HCT116 (cell line): ENCODE measurements at regions not wholly inside any gene's neighbourhood (a gene's known extent, or its start where the extent isn't known, plus 50 kb on each side); places are given as distances from the start of the nearest gene placed in this dataset.
"Not testable (repeated sequence)": the region's sequence is repeated elsewhere in the genome, so short reads cannot be mapped to it uniquely, and the experiment has no call there.

Experiments
- ATAC-seq: fragments of 200-7000 bp; cut with Tn5 transposase; 2 replicates; pipeline ENCODE4 v1.9.1; 2020; ENCODE audit warnings: mild to moderate bottlenecking, moderate library complexity
- BruUV-seq: library from RNA; stranded (reverse); fragments of 400-500 nt; replicated peaks from 2 replicates; lab custom pipeline; 2021; lab: Mats Ljungman, UMichigan
- CTCF ChIA-PET: fragments of 300-600 bp; sonication (Branson Sonifier 250); formaldehyde crosslinking; loops from one replicate; lab custom pipeline; 2021; ENCODE audit warnings: antibody characterized with exemption; lab: Charles Lee
- POLR2A ChIA-PET: fragments of 300-600, 350-600 bp; sonication (Branson Sonifier 250); formaldehyde crosslinking; loops from one replicate; lab custom pipeline; 2021; ENCODE audit warnings: antibody characterized with exemption; lab: Charles Lee
- RAD21 ChIA-PET, 2 experiments: fragments of 300-600 bp; sonication (Branson Sonifier 250); formaldehyde crosslinking; loops; one replicate each; lab custom pipeline; 2023; ENCODE audit warnings: low total read pairs in 2 of 2; ENCODE audit not compliant: uncharacterized antibody in 2 of 2, unreplicated experiment in 2 of 2, low non-redundant PET in 1 of 2; lab: Charles Lee
- DNase-seq: peaks from one replicate; pipeline ENCODE4 v3.0.0-alpha.2; 2010; ENCODE audit warnings: low read depth, low spot score
- H2AFZ ChIP-seq: fragments of 200-600 bp; shearing (Covaris generic), sonication (generic); 2 replicates; pipeline ENCODE4 v1.6.1; 2017; ENCODE audit warnings: low read depth, mixed run types, mixed read lengths, antibody characterized with exemption, low read length; ENCODE audit not compliant: poor library complexity, severe bottlenecking
- H3K27ac ChIP-seq: 2 replicates; pipeline ENCODE4 v1.5.1; 2012; ENCODE audit warnings: low read depth, low read length
- H3K27me3 ChIP-seq: fragments of 200-600 bp; sonication (generic); 2 replicates; pipeline ENCODE4 v1.6.1; 2016; ENCODE audit warnings: mixed run types, low read length, mixed read lengths; ENCODE audit not compliant: insufficient read depth
- H3K36me3 ChIP-seq, 2 experiments: fragments of 200-500 bp in 1 of 2; fragments of 200-600 bp in 1 of 2; sonication (Bioruptor generic) in 1 of 2; sonication (generic) in 1 of 2; 2 replicates each; pipeline versions ENCODE4 v1.5.1 to v1.6.1; 2014 to 2016; ENCODE audit warnings: low read length in 2 of 2, inconsistent platforms in 1 of 2, mixed read lengths in 1 of 2, mixed run types in 1 of 2; ENCODE audit not compliant: insufficient read depth in 2 of 2, control insufficient read depth in 1 of 2
- H3K4me1 ChIP-seq, 2 experiments: fragments of 200-600 bp in 1 of 2; sonication (generic) in 1 of 2; 2 replicates each; pipeline versions ENCODE4 v1.5.1 to v1.6.1; 2012 to 2017; ENCODE audit warnings: low read length in 2 of 2, inconsistent platforms in 1 of 2, mild to moderate bottlenecking in 1 of 2, mixed read lengths in 1 of 2, mixed run types in 1 of 2, moderate library complexity in 1 of 2; ENCODE audit not compliant: insufficient read depth in 2 of 2, control insufficient read depth in 1 of 2
- H3K4me2 ChIP-seq: fragments of 200-600 bp; sonication (generic); 2 replicates; pipeline ENCODE4 v1.6.1; 2017; ENCODE audit warnings: mixed run types, low read length, mixed read lengths
- H3K4me3 ChIP-seq, 2 experiments: fragments of 200-600 bp in 1 of 2; sonication (generic) in 1 of 2; replicated peaks in 1 of 2; 2 replicates each; pipeline ENCODE4 v1.5.1; 2011 to 2016; ENCODE audit warnings: low read length in 2 of 2, control low read depth in 1 of 2, low read depth in 1 of 2, mild to moderate bottlenecking in 1 of 2, mixed read lengths in 1 of 2, mixed run types in 1 of 2
- H3K79me2 ChIP-seq: fragments of 200-600 bp; sonication (generic); 2 replicates; pipeline ENCODE4 v1.6.1; 2017; ENCODE audit warnings: mild to moderate bottlenecking, mixed run types, low read length, moderate library complexity, mixed read lengths; ENCODE audit not compliant: insufficient read depth
- H3K9ac ChIP-seq: fragments of 200-600 bp; sonication (generic); 2 replicates; pipeline ENCODE4 v1.6.1; 2016; ENCODE audit warnings: low read length, mixed read lengths
- H3K9me2 ChIP-seq: fragments of 200-600 bp; sonication (generic), shearing (Covaris generic); 2 replicates; pipeline ENCODE4 v1.6.1; 2017; ENCODE audit warnings: mixed run types, mild to moderate bottlenecking, moderate library complexity; ENCODE audit not compliant: insufficient read depth
- H3K9me3 ChIP-seq, 2 experiments: fragments of 200-500 bp in 1 of 2; fragments of 200-600 bp in 1 of 2; sonication (Bioruptor generic) in 1 of 2; sonication (generic) in 1 of 2; 2 replicates each; pipeline ENCODE4 v1.6.1; 2014 to 2017; ENCODE audit warnings: low read length in 2 of 2, mixed read lengths in 2 of 2, inconsistent platforms in 1 of 2, low read depth in 1 of 2, mild to moderate bottlenecking in 1 of 2, mixed run types in 1 of 2, moderate library complexity in 1 of 2; ENCODE audit not compliant: control insufficient read depth in 1 of 2, insufficient read depth in 1 of 2
- H4K20me1 ChIP-seq: fragments of 200-600 bp; sonication (generic), shearing (Covaris generic); 2 replicates; pipeline ENCODE4 v1.6.1; 2017; ENCODE audit warnings: mixed run types, mild to moderate bottlenecking, moderate library complexity; ENCODE audit not compliant: insufficient read depth
- CTCF ChIP-seq, 3 experiments: fragments of 200-600 bp in 1 of 3; sonication (generic) in 1 of 3; IDR thresholded peaks in 2 of 3; conservative IDR thresholded peaks in 1 of 3; 2 replicates each; pipeline ENCODE4 v1.5.1; 2012 to 2017; ENCODE audit warnings: low read depth in 2 of 3, low read length in 2 of 3, antibody characterized with exemption in 1 of 3, borderline replicate concordance in 1 of 3, control low read depth in 1 of 3, mild to moderate bottlenecking in 1 of 3, mixed read lengths in 1 of 3, mixed run types in 1 of 3, moderate library complexity in 1 of 3; ENCODE audit not compliant: insufficient read depth in 1 of 3
- RAD21 ChIP-seq: IDR thresholded peaks from 2 replicates; pipeline ENCODE4 v1.6.1; 2012; ENCODE audit warnings: low read depth, mild to moderate bottlenecking
- YY1 ChIP-seq: IDR thresholded peaks from 2 replicates; pipeline ENCODE4 v1.6.1; 2011; ENCODE audit warnings: low read length, low read depth, moderate library complexity, mild to moderate bottlenecking; ENCODE audit not compliant: insufficient replicate concordance; ENCODE audit errors: extremely low read depth
- intact Hi-C: fragments of 100-400 bp; cut with micrococcal nuclease; formaldehyde crosslinking; loops from 2 replicates; pipeline ENCODE4 v1.10.0; 2022

GRCh38 chr3:73192036-73192738 lies 130.7 kb downstream of the EBLN2 start:
- BruUV-seq, result no TSS peak
- H3K4me3 ChIP-seq, result no peak overlapping the region
- no peaks in the 10 kb centered on the region for H3K79me2 ChIP-seq
- intact Hi-C loops, result loop anchor here (10.0 kb wide), 1 partner anchor 243 kb away; no protein-coding TSS in a partner anchor
- H3K27me3 ChIP-seq, result peaks cover 4% of the 10 kb centered on the region; the same call in 1 of the 2 replicates
- H3K9me3 ChIP-seq, result no peaks in the 10 kb centered on the region
- H3K9me2 ChIP-seq, result no peaks in the 10 kb centered on the region
- RAD21 ChIA-PET, result no interaction called here
- H3K27ac ChIP-seq, result no peak overlapping the region
- H2AFZ ChIP-seq, result no peak overlapping the region
- TF ChIP-seq CTCF (IDR thresholded peaks at IDR 0.05 in 2 of 3, conservative IDR thresholded peaks at IDR 0.05 in 1 of 3; ENCODE audit: borderline replicate concordance in 1 of 3, insufficient read depth in 1 of 3, low read depth in 2 of 3, low read length in 2 of 3), result peak; percentile 61 to 67 (median 66); a peak in 5 of 6 replicates
- no peak for TF ChIP-seq YY1
- peak; percentile 34; the same call in 1 of the 2 replicates for TF ChIP-seq RAD21
- H3K4me1 ChIP-seq, result no peaks in the 10 kb centered on the region
- H3K4me2 ChIP-seq, result no peak overlapping the region
- DNase-seq, result peak; percentile 37
- no peaks in the 10 kb centered on the region for H4K20me1 ChIP-seq
- peak; percentile 93 for ATAC-seq
- H3K36me3 ChIP-seq, result no peaks in the 10 kb centered on the region
- POLR2A ChIA-PET, result no interaction called here
- CTCF ChIA-PET, result interaction anchor here (0.7 to 1.2 kb wide), 3 partner anchors 10 to 310 kb away, joined by 3 to 6 read pairs (median 5); no protein-coding TSS in a partner anchor
- no peak overlapping the region for H3K9ac ChIP-seq

- H2AFZ ChIP-seq, H3K27me3 ChIP-seq, BruUV-seq, H3K9me2 ChIP-seq, H3K79me2 ChIP-seq, CTCF ChIA-PET, H3K9ac ChIP-seq, H3K4me3 ChIP-seq, H3K4me2 ChIP-seq, H3K4me1 ChIP-seq, H3K9me3 ChIP-seq, ATAC-seq, POLR2A ChIA-PET, DNase-seq, H4K20me1 ChIP-seq, H3K27ac ChIP-seq, RAD21 ChIA-PET, H3K36me3 ChIP-seq: not testable (repeated sequence)
- intact Hi-C loops, result loop anchor here (10.0 kb wide), 1 partner anchor 241 kb away; no protein-coding TSS in a partner anchor
Measured at GRCh38 chr3:73193943-73194342, 132.5 kb downstream of the EBLN2 start.
